ENCODE measurements at regions not wholly inside any gene's neighbourhood (a gene's known extent, or its start where the extent isn't known, plus 50 kb on each side); places are given as distances from the start of the nearest gene placed in this dataset.

GRCh38 chr3:181442066-181442465, 269.7 kb upstream of the SOX2 start:
- no peak for DNase-seq (ENCODE audit: low spot score)

DNA sequence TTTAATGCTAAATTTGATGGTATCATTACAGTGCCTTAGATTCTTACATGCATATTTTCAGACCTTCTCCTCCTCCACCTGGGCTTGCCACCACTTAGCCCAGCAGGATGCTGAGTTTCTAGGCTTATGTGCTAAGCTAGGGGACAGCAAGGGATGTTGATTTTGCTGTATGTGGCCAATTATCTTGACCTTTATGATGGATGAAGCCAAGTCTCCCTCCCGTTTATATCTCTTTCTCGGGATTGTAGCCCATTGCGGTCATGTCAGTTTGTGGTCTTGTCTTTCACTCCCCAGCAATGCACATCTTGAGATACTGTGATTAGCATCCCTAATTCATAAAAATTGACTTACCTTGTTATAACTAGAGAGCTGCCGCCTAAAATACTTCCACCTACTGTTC, 278.7 kb upstream of the SOX2 start:
- no peak for DNase-seq (ENCODE audit: low spot score)

DNA sequence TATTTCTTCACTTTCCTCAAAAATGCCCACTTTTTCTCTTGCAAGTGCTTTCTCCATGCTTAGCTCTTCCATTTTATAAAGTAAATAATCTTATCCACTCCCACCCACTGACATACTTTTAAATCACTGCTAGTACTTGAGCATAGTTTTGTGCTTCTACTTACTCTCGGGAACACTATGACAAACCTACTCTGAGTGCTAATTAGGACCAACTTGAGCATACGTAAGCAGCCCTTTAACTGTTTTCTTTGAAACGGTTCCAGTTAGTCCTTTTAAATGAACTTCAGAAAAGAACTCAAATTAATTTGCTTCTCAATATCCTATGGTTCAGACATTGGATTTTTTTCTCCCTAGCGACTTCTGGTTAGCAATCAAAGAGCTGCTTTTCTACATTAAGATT, 280.0 kb upstream of the SOX2 start:
- no peak for DNase-seq (ENCODE audit: low spot score)

DNA sequence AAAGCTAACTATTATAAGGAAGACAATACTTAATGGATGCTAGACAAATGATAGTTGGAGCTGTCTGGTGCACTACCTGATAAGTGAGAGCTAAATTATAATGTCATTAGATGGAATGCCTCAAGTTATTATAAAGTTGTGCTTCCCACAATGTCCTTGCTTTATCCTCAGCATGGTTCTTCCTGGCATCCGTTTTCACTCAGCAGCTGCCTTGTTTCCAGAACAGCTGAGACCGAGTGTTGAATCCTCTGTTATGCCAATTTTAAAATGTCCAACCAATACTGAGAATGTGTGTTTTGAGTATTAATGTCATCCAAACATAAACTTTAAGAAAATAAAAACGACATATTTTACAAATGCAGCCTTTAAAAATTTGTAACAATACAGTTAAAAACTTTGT, 286.7 kb upstream of the SOX2 start:
- DNase-seq (ENCODE audit: low spot score): no peak

DNA sequence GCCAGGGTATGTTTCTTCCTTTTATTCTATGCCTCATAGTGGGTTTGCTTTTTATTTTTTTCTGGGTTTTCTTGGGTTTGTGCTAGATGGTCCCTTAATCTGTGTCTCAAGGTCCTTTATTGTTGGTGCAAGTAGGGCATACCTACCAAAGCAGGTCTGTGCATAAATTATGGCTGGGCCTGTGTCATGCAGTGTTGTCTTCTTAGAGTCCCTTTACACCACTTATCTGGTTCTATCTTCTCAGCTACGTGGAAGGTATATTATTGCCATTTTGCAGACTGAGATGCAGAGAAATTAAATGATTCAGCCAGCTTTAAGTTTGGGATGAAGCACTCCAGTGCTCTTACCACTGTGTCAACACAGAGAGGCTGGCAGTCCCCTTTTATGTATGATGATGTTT, 293.5 kb upstream of the SOX2 start:
- DNase-seq (ENCODE audit: low spot score): no peak

GRCh38 chr3:181417748-181418147, 294.0 kb upstream of the SOX2 start:
- peak; percentile 73 for DNase-seq (ENCODE audit: low spot score)

DNA sequence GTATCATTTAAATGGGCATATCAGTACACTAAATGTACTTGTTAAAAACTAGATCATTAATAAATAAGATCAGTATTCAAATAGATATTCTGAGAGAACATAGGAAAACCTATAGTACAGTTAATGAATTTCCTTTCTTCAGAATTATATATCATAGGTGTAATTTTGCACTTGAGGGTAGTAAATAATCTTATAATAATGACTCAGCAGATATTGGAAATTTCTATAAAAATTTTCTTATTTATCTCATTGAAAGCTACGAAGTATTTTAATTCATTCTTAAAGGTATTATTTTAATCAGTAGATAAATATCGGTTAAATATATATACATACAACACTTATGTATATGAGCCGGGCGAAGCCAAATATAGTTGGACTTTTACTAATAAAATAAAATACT, 300.9 kb upstream of the SOX2 start:
- DNase-seq (ENCODE audit: low spot score): no peak

DNA sequence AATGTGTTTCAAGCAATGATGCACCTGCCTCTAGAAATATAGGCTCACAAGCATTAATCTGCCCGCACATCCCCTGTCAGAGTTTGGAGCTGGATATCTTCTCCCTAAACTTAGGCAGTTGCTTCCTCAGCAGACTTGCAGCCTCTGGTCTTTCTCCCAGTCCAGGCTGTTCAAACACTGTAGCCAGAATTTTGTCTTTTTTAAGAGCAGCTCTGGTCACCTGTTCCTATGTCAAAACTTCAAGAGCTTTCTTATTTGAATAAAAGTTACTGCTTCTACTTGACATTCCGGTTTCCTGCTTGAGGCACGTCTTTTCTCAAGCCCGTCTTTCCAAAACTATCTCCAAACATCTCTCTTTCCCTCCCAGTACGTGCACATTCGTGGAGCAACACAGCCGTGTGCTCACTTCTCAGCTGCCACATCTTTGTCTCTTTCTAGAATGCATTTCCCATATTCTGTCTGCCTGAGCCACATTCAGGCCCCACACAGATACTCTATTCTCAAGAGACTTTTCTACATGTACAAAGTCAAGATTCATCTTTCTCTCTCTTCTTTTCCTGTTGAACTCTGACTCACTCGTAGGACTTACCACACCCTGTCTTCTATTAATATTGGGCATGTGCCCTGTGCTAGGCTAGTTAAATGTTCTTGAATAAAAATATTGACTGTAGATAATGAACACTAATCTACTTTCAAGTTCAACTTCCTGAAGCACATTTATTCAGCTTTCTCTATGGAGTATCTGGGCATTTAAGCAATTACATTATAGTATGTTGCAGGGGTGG, 307.7 kb upstream of the SOX2 start:
- DNase-seq (ENCODE audit: low spot score): no peak

- DNase-seq (ENCODE audit: low spot score): no peak
Measured at GRCh38 chr3:181402347-181402746, 309.4 kb upstream of the SOX2 start.

DNA sequence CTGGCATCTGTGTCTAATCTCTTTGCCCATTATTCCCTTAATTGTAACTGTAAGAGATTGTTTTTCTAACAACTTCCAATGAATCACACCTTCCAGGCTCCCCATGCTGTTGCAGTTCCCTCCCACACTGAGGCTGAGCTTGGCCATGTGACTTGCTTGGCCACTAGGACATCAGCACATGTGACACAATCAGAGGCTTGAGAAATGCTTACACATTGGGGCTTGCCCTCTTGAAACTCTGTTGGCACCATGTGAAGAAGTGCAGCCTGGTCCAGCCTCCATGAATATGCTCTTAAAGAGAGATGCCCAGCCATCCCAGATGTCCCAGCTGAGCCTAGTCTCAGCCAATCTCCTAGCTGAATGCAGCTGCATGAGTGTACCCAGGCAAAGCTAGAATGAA, 326.8 kb upstream of the SOX2 start:
- DNase-seq (ENCODE audit: low spot score): peak; percentile 43

- no peak for DNase-seq (ENCODE audit: low spot score)
Measured at GRCh38 chr3:181383760-181384159, 328.0 kb upstream of the SOX2 start.

DNA sequence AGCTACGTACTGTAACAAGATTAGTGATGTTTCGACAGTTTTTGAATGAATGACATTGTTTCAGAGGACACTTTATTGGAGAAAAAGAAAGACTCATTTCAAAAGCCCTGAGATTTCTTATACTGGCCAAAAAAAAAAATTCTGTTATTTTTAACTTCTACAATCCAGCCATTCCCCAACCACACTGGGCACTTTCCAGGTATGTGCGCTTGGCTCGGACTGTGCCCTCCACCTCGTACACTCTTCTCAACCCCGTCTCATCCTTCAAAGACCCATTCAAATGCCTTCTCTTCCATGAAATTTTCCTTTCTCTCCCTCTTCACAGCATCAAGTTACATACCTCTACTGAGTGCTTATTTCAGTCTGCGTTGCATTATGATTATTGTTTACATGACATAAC, 328.5 kb upstream of the SOX2 start:
- no peak for DNase-seq (ENCODE audit: low spot score)

DNA sequence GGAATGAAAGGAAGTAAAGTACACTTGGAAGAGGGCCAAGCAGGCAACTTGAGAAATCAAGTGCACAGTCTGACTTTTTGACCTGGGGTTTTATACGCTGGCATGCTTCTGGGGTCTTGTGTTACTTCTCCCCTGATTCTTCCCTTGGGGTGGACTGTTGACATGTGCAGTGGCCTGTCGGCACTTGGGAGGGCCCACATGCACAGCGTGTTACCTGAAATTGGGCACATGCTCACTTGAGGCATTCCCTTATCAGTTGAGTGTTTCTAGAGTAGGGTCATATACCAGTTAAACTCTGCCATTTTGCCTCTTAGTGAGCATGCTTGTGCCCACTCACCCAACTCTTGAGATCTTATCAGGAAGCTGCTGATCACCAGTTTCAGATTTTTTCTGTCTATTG, 329.1 kb upstream of the SOX2 start:
- DNase-seq (ENCODE audit: low spot score): no peak

DNA sequence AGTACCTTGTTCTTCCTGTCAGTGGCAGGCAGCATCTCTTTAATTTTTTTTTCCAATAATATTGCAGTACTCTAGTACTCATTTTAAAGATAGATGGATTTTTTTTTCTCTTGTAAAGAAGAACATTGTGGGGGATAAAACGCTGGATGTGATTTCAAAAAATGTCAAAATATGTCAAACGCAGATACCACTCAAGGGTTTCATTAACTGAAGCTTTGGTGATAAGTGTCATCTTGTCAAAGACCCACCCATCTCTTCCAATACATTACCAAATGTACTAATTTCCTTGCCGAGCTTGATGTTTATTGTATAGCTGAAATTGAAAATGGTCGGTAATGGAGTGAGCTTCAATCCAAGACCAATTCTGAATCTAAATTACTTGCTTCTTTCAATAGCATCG, 332.4 kb upstream of the SOX2 start:
- DNase-seq (ENCODE audit: low spot score): no peak

DNA sequence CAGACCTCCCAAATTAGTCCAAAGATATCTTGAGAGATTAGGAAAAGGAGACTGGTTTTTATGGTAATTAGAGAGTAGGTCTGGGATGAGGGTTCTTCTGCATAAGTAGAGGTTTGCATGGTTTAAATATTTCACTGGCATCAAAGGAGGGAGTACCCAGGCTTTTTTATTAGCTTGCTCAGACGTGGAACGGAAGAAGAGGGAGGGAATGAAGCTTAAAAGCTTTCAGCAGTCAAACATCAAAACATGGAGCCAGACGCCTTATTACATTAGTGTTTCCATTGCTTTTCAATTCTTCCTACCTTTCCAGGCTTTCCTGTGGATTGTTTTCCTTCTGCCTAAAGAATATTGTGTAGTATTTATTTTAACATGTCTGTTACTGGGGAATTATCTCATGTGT, 342.1 kb upstream of the SOX2 start:
- DNase-seq (ENCODE audit: low spot score): no peak

GRCh38 chr3:181363231-181363630, 348.5 kb upstream of the SOX2 start:
- no peak for DNase-seq (ENCODE audit: low spot score)

DNA sequence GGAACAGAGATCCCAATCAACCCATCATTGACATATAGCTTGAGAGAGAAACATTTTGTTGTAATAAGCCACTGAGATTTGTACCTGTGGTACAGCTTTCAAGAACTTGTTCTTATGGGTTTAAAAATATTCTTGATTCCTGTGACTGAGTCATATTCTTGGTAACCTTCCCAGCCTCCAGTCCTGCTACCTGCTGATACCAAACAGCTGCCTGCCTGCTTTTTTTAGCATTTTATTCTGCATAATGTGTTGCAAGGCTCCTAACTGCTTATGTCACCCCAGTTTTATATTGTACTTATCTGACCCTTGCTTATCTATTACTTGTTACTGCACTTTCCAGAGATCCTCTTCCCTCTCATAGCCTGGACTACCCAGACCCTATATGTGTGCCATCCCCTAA, 349.3 kb upstream of the SOX2 start:
- no peak for DNase-seq (ENCODE audit: low spot score)

GRCh38 chr3:181358562-181358961, 353.2 kb upstream of the SOX2 start:
- DNase-seq (ENCODE audit: low spot score): no peak

- no peak for DNase-seq (ENCODE audit: low spot score)
Measured at GRCh38 chr3:181358060-181358459, 353.7 kb upstream of the SOX2 start.

DNA sequence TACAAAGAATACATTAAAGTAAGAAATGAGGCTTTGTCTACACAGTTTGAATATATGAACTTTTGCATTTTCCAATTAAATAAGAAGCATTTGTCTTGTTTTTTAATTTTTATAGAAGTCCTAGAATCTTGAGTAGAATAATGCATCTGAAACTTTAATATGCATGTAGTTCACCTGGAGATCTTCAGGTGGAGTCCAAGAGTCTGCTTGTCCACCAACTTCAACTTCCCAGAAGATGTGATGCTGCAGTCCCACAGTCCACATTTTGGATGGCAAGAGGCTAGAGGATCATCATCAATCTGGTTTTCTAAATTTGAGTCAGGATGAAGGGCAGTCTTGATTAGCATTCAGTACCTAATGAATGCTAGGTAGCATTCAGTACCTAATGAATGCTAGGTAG, 357.6 kb upstream of the SOX2 start:
- DNase-seq (ENCODE audit: low spot score): no peak

DNA sequence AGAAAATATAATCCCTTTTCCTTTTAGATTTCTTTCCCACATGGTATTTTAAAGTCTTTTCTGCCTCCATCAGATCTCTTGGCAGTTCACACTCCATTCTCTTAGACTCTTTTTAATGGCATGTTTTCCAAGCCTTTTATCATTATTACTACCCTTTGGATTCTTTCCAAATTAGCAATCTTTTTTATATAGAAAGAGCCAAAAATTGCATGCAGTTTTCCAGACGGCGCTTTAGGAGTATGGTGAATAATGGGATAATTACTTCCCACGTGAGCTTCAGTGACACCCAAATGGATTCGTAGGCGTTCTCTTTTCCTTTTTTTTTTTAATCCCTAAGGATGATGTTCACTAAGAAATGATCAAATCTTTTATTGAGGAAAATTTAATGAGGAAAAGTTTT, 354.8 kb upstream of the DNAJC19 start:
- DNase-seq (ENCODE audit: low spot score): no peak

DNA sequence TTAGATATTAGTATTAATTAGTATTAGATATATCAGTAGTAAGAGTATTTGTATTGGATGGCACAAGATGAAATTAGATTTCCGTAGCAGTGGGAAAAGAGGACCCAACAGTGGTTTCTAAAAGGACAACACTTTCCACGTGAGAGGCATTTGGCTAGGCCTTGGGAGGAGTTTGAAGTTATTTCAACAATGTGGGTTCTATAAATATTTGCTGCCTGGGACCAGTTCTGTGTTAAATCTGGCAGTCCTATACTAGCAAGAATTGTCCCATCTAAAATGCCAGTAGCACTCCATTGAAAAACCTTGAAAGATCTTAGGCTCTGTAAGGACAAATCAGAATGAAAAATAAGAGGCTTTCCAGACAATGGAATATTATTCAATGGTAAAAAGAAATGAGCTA, 347.1 kb upstream of the DNAJC19 start:
- no peak for DNase-seq (ENCODE audit: low spot score)

- DNase-seq (ENCODE audit: low spot score): no peak
Measured at GRCh38 chr3:181333394-181333793, 343.9 kb upstream of the DNAJC19 start.

DNA sequence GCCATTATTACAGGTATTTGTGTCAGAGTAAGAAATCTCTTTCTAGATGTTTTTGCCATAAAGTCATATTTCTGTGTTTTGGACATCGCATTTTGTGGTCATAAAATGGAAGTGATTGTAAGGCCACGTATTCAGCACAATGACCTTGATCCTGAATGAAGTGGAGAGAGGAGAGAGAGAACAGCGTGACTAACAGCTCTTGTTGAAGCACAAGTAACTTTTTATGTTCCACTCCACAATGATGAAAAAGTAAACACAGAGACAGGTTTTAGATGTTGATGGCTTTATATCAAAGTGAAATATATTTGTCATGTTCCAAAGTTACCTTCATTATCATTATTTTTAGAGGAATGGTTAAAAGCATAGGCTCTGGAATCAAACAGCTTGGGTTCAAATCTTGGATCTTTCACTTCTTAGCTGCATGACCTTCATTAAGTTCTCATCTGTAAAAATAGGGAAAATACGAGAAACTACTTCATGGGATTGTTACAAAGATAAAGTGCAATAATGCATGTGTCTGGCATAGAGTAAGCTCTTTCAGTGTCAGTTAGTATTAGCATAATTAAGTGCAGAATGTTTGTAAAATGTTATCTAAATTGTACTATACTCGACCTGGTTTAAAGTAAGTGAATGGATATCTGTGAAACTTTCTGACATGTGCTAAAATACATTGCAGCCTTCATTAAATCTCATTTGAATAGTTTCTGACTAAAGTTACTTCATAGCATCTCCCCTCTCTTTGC, 341.5 kb upstream of the DNAJC19 start:
- DNase-seq (ENCODE audit: low spot score): peak; percentile 52

Data from globus pallidus (tissue), 1 donor.